ENCODE measurements at regions not wholly inside any gene's neighbourhood (a gene's known extent, or its start where the extent isn't known, plus 50 kb on each side); places are given as distances from the start of the nearest gene placed in this dataset.

DNA sequence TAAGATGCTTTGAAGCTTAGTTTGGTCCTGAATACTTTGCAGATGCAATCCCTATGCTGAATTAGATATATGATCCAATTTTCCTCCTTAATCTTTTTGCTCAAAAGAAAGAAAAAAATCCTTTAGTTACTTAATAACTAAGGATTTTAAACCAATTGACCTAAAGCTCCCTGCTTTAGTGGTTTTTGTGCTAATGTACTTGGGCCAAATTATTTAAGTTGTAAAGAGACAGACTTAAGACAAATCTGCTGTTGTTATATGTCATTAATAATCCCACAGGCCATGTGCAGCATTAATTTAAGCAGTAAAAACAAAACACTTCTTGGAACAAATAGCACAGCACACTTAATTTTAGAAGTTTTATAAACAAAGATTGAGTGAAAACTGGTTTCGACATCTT, 776.1 kb upstream of the SEMA6D start:
- Histone ChIP-seq H3K4me3 (no peak overlapping the region), H3K36me3 (replicated peaks in 1 of 2) (no peaks in the 10 kb centered on the region), H3K27me3 (no peaks in the 10 kb centered on the region), H3K27ac (no peak overlapping the region), H3K4me1 (replicated peaks in 1 of 2) (no peaks in the 10 kb centered on the region), H3K9me3 (replicated peaks in 1 of 3) (no peaks in the 10 kb centered on the region)
- no peak for TF ChIP-seq POLR2A (IDR thresholded peaks at IDR 0.05)
- TF ChIP-seq, protein P1, sequence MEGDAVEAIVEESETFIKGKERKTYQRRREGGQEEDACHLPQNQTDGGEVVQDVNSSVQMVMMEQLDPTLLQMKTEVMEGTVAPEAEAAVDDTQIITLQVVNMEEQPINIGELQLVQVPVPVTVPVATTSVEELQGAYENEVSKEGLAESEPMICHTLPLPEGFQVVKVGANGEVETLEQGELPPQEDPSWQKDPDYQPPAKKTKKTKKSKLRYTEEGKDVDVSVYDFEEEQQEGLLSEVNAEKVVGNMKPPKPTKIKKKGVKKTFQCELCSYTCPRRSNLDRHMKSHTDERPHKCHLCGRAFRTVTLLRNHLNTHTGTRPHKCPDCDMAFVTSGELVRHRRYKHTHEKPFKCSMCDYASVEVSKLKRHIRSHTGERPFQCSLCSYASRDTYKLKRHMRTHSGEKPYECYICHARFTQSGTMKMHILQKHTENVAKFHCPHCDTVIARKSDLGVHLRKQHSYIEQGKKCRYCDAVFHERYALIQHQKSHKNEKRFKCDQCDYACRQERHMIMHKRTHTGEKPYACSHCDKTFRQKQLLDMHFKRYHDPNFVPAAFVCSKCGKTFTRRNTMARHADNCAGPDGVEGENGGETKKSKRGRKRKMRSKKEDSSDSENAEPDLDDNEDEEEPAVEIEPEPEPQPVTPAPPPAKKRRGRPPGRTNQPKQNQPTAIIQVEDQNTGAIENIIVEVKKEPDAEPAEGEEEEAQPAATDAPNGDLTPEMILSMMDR (IDR thresholded peaks at IDR 0.05), result no peak
- intact Hi-C loops (cut with DNase I), result no loop called here
- DNase-seq, result no peak
- 71 to 88% (median 83%) methylated on average over 1 of the region's 1 CpG for WGBS, 4 donors

DNA sequence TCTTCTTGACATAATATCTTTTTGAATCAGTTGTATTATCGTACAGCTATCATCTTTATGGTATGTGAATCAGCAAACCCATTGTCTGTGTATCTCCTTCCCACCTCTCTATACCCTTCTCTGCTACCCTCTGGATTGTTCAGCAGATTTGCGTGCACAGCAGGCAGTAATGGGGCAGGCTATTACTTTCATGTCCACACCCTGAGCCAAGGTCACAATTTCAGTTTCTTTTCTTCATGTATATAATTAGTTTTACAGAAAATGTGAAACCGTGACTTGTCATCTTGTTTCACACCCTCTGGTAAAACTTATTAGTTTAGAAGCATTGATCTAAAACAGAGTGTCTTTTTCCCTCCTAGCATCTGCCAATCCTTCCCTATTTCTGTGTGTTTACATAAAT, 770.4 kb upstream of the SEMA6D start:
- intact Hi-C loops (cut with DNase I), result no loop called here
- no peaks in the 10 kb centered on the region for H3K4me1 ChIP-seq (replicated peaks in 1 of 2)
- H3K4me3 ChIP-seq, result no peak overlapping the region
- no peaks in the 10 kb centered on the region for H3K36me3 ChIP-seq (replicated peaks in 1 of 2)
- DNase-seq, result no peak
- no peaks in the 10 kb centered on the region for H3K9me3 ChIP-seq (replicated peaks in 1 of 3)
- TF ChIP-seq POLR2A (IDR thresholded peaks at IDR 0.05), result no peak
- TF ChIP-seq, protein P1 (IDR thresholded peaks at IDR 0.05), result no peak
- no peak overlapping the region for H3K27ac ChIP-seq
- no peaks in the 10 kb centered on the region for H3K27me3 ChIP-seq
- WGBS, 4 donors, result 69 to 82% (median 73%) methylated on average over 3 of the region's 3 CpGs

GRCh38 chr15:46955576-46955975, 761.7 kb upstream of the SEMA6D start:
- no peaks in the 10 kb centered on the region for H3K36me3 ChIP-seq (replicated peaks in 1 of 2)
- no peaks in the 10 kb centered on the region for H3K27me3 ChIP-seq
- H3K9me3 ChIP-seq (replicated peaks in 1 of 3), result no peaks in the 10 kb centered on the region
- no peak for TF ChIP-seq POLR2A (IDR thresholded peaks at IDR 0.05)
- TF ChIP-seq, protein P1 (IDR thresholded peaks at IDR 0.05), result no peak
- intact Hi-C loops (cut with DNase I), result no loop called here
- no peak overlapping the region for H3K4me3 ChIP-seq
- no peaks in the 10 kb centered on the region for H3K4me1 ChIP-seq (replicated peaks in 1 of 2)
- no peak overlapping the region for H3K27ac ChIP-seq
- WGBS, 4 donors, result 62 to 73% (median 67%) methylated on average over 3 of the region's 3 CpGs
- DNase-seq, result no peak

- Histone ChIP-seq H3K27ac (no peak overlapping the region), H3K4me1 (replicated peaks in 1 of 2) (no peaks in the 10 kb centered on the region), H3K36me3 (replicated peaks in 1 of 2) (no peaks in the 10 kb centered on the region), H3K9me3 (replicated peaks in 1 of 3) (no peaks in the 10 kb centered on the region), H3K4me3 (no peak overlapping the region), H3K27me3 (no peaks in the 10 kb centered on the region)
- intact Hi-C loops (cut with DNase I), result no loop called here
- DNase-seq, result no peak
- TF ChIP-seq POLR2A (IDR thresholded peaks at IDR 0.05), result no peak
- TF ChIP-seq, protein P1 (IDR thresholded peaks at IDR 0.05), result no peak
- WGBS, 4 donors, result 52 to 65% (median 59%) methylated on average over 3 of the region's 3 CpGs
Observed at GRCh38 chr15:46956456-46956855, 760.8 kb upstream of the SEMA6D start.

Measured in adrenal gland (tissue), 9 donors.